GM21447 (cell line): ENCODE measurements at regions not wholly inside any gene's neighbourhood (a gene's known extent, or its start where the extent isn't known, plus 50 kb on each side); places are given as distances from the start of the nearest gene placed in this dataset.

Source experiments
- ATAC-seq: cut with Tn5 transposase; IDR thresholded peaks from one replicate; pipeline ENCODE4 v1.9.1; 2021; ENCODE audit not compliant: unreplicated experiment

DNA sequence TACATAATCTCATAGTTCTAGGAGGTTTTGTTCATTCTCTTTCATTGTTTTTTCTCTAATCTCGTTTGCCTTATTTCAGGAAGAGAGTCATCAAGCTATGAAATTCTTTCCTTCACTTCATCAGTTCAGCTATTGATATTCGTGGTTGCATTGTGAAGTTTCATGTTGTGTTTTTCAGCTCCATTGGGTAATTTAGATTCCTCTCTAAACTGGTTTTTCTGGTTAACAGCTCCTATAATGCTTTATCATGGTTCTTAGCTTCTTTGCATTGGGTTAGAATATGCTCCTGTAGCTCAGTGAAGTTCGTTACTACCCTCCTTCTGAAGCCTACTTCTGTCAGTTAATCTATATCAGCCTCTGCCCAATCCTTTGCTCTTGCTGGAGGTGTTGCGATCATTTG is 69.4 kb upstream of the CD96 start:
- no peak for ATAC-seq

DNA sequence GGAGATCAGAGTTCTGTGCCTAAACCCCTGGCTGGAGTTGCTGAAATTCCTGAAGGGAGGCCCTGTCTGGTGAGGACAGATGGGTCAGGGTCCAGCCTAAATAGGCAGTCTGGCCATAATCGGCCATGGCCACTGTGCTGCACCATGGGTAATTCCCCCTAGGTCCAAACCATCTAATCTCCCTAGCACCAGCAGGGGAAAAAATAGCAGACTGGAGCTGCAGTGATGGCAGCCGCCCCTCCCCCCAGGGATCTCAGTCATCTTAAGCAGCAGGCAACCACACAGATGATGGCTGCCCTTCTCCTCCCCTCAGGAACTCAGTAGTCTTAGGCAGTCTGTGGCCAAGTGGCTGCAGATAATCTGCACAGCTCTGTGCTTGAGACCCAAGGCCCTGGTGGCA is 68.4 kb upstream of the CD96 start:
- no peak for ATAC-seq

DNA sequence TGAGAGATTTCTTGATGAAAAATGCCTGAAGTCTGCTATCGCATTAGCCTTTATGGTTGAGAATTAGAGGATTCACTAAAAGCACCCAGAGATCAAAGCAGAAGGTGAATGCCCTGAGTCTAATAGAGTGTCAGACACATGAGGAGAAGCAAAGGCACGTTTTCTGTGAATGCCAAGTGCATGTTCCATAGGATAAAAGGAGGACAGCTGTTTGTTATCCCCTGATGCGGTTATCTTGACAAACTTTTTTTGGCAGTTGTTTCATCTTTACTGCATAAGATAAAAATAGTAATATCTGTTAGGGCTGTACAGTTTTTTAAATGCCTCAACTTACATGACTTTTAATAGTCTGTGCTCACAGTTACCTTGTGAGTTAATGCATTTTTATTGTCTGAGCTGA is 65.3 kb upstream of the CD96 start:
- ATAC-seq = no peak

DNA sequence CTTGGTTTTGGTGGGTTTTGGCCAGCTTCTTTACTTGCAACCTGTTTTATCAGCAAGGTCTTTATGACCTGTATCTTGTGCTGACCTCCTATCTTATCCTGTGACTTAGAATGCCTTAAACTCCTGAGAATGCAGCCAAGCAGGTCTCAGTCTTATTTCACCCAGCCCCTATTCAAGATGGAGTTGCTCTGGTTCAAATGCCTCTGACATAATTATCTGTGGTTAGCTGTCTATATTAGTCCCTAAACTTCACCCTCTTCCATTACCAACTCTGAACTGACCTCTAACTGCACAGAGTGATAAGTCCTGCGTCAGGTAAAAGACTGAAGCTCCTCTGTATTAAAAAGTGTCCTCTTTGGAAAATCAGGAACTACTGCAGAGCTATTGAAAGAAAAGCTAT is 61.9 kb upstream of the CD96 start:
- ATAC-seq = no peak

DNA sequence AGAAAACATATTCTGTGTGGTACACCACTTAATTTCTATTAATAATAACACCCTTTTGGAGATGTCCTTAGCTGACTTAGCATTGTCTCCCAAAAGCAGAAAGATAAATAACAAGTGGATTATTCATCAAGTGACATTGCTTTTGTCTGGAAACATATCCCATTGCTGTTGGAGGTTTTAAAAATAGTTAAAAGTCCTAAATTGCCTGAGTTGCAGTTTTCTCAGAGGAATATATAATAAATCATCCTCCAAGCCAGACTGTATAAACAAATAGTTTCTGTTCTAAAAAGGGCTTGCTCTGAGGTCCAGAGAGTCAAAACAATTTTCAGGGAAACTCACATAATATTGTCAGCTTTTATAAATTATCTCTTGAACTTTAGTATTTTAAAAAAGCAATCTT is 60.4 kb upstream of the CD96 start:
- no peak for ATAC-seq

DNA sequence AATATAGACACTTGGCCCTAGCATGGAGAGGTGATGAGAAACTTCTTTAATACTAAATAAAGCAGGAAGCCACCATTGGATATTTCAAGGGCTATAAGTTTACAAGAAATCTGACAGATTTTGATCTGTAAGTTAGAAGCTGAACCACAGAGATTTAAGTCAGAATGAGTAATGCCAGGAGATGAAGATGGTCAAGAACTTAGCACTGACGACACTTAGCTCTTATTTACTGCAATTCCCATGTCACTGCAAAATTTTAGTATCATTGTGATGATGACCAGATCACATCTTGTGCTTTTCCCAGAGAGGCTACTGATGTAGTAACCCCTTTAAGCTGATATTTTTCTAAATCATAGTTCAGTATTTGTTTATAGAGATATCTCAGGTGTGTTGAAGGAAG is 59.4 kb upstream of the CD96 start:
- ATAC-seq = no peak

DNA sequence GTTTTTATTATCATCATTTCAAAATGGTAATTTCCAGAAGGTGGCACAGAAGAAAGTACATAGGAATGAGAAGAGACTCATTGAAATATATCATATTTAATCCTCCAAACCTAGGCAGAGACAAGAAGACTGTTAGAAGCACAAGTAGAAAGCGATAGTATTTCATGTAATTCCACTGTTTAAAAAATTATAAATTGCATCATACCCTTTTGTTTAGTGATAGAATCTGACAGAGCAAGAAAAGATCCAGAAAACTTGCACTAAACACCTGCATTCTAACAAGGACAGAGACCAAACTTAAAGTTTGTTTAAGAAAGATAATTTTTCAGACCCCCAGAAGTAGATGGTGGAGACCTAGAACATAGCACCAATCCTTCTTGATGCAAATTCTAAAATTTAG is 56.9 kb upstream of the CD96 start:
- ATAC-seq = no peak
